ENCODE measurements at regions not wholly inside any gene's neighbourhood (a gene's known extent, or its start where the extent isn't known, plus 50 kb on each side); places are given as distances from the start of the nearest gene placed in this dataset.

DNA sequence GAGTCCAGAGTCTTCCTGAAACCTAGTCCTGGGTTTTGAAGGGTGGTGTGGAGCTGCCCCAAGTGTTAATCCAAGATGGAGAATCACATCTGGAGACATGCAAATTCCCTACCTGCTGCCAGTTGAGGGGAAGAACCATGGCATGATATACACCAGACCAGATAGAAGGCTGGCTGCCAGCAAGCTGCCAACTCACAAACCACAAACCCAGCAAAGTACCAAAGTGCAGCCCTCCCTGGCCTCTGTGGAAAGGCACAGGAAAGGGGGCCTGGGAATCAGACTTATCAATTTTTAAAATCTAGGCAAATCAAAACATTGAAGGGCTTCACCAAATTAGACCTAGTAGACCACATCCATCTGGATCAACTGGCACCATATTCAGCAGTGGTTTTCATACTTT is 157.0 kb downstream of the TMEM26 start:
- TF ChIP-seq, protein P1, sequence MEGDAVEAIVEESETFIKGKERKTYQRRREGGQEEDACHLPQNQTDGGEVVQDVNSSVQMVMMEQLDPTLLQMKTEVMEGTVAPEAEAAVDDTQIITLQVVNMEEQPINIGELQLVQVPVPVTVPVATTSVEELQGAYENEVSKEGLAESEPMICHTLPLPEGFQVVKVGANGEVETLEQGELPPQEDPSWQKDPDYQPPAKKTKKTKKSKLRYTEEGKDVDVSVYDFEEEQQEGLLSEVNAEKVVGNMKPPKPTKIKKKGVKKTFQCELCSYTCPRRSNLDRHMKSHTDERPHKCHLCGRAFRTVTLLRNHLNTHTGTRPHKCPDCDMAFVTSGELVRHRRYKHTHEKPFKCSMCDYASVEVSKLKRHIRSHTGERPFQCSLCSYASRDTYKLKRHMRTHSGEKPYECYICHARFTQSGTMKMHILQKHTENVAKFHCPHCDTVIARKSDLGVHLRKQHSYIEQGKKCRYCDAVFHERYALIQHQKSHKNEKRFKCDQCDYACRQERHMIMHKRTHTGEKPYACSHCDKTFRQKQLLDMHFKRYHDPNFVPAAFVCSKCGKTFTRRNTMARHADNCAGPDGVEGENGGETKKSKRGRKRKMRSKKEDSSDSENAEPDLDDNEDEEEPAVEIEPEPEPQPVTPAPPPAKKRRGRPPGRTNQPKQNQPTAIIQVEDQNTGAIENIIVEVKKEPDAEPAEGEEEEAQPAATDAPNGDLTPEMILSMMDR (IDR thresholded peaks at IDR 0.05; ENCODE audit: low read depth, low read length), result no peak
- no peak for DNase-seq (ENCODE audit: low read depth in 2 of 2)
- H3K4me3 ChIP-seq (replicated peaks in 1 of 2; ENCODE audit: low read depth in 2 of 2, low read length in 2 of 2), result no peak overlapping the region

DNA sequence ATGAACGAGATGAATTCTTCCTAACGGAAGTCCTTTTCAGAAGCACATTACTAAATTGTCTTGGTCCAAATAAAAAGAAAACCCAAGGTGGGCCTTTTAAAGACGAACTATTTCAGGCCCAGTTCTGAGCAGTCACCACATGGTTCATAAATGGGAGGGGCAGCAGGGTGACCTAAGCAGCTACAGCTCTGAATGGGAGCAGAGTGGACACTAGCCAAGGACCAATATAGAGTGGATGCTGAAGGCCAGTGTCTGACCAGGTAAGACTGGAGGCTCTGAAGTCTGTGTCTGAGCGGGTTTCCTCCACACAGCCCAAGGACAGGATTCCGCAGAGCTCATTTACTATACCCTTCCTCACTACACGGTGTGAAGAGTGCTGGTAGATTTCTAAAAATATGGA is 159.1 kb downstream of the TMEM26 start:
- DNase-seq (ENCODE audit: low read depth in 2 of 2), result no peak
- TF ChIP-seq, protein P1 (IDR thresholded peaks at IDR 0.05; ENCODE audit: low read depth, low read length), result no peak
- H3K4me3 ChIP-seq (replicated peaks in 1 of 2; ENCODE audit: low read depth in 2 of 2, low read length in 2 of 2), result no peak overlapping the region

DNA sequence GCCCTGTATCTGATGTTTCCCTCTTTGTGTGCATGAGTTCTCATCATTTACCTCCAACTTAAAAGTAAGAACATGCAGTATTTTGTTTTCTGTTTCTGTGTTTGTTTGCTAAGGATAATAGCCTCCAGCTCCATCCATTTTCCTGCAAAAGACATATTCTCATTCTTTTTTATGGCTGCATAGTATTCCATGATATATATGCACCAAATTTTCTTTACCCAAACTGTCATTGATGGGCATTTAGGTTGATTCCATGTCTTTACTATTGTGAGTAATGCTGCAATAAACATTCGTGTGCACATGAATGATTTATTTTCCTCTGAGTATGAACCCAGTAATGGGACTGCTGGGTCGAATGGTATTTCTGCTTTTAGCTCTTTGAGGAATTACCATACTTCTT is 163.4 kb downstream of the TMEM26 start:
- no peak for DNase-seq (ENCODE audit: low read depth in 2 of 2)
- TF ChIP-seq, protein P1 (IDR thresholded peaks at IDR 0.05; ENCODE audit: low read depth, low read length), result no peak

DNA sequence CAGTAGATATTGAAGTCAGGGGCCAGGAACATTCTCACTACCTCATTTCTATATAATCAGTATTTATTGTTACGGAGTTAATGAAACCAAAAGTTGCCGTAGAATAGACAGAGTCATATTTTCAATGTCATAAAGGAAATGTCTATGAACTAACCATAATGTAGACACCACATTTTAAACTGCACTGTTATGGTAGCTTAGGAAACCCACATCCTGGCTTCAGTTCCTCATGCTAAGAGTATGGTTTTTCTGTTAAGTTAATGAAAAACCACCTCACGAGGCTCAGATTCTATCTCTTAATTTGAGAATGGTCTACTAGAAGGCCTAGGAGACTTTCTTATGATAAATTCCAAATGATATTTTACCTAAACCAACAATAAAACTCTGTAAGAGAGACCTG is 166.5 kb downstream of the TMEM26 start:
- no peak overlapping the region for H3K4me3 ChIP-seq (replicated peaks in 1 of 2; ENCODE audit: low read depth in 2 of 2, low read length in 2 of 2)
- TF ChIP-seq, protein P1 (IDR thresholded peaks at IDR 0.05; ENCODE audit: low read depth, low read length), result no peak
- DNase-seq (ENCODE audit: low read depth in 2 of 2), result no peak

More for the DNA sequence above, 163.4 kb downstream of the TMEM26 start:
- H3K4me3 ChIP-seq (replicated peaks in 1 of 2; ENCODE audit: low read depth in 2 of 2, low read length in 2 of 2), result no peak overlapping the region

DNA sequence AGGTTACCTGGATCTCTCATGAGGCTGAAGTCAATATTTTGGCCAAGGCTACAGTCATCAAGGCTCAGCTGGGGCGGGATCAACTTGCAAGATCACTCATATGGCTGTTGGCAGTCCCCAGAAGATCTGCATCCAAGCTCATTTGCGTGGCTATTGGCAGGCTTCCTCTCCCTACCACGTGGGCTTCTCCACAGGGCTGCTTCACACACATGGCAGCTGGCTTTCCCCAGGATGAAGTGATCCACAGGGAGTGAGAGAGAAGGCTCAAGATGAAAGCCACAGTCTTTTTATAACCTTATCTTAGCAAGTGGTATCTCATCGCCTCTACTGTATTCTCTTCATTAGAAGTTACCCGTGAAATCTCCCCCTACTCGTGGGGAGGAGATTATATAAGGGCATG is 167.4 kb downstream of the TMEM26 start:
- no peak overlapping the region for H3K4me3 ChIP-seq (replicated peaks in 1 of 2; ENCODE audit: low read depth in 2 of 2, low read length in 2 of 2)
- DNase-seq (ENCODE audit: low read depth in 2 of 2), result peak; percentile 11 to 23

DNA sequence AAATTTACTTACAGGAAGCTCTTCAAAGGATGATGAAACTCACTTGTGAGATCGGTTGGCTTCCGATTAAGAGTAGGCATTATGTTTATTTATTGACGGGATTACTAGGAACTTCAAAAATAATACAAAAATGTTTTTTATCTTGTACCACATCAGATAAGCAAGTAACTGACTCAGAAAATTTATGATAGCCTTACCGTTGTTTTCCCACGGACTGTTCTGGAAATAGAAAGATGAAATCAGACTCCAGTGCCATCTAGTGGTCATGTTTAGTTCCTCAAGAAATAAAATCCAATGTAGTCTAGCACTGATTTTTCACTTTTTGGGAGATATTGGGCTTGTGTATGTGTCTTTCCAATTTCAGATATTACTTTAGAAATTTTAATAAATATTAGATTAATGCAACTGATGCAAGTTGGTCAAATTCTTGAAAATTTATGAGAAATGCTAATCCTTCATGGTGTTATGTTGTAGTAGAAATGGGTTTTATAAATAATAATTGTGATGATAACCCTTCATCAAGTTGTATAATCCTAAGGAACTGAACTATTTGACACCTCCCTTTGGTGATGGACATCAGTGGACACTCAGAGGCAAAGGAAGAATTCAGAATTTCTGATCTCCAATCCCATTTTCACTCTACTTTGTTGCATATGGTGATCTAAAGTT is 168.8 kb downstream of the TMEM26 start:
- peak; percentile 69 to 80 for DNase-seq (ENCODE audit: low read depth in 2 of 2)
- TF ChIP-seq, protein P1 (IDR thresholded peaks at IDR 0.05; ENCODE audit: low read depth, low read length), result peak; percentile 67
- no peak overlapping the region for H3K4me3 ChIP-seq (replicated peaks in 1 of 2; ENCODE audit: low read depth in 2 of 2, low read length in 2 of 2)

More for the DNA sequence above, 167.4 kb downstream of the TMEM26 start:
- TF ChIP-seq, protein P1 (IDR thresholded peaks at IDR 0.05; ENCODE audit: low read depth, low read length), result no peak

Data from cardiac fibroblast (primary cell).